ENCODE measurements at regions not wholly inside any gene's neighbourhood (a gene's known extent, or its start where the extent isn't known, plus 50 kb on each side); places are given as distances from the start of the nearest gene placed in this dataset.

- H2AK9ac ChIP-seq (replicated peaks; ENCODE audit: low read depth, low read length, poor library complexity) = no peak overlapping the region
- no peak overlapping the region for H4K5ac ChIP-seq (ENCODE audit: low read depth, low read length)
- H2AK5ac ChIP-seq (ENCODE audit: low read depth, low read length) = no peak overlapping the region
- ChIA-PET POLR2A (ENCODE audit: unreplicated experiment) (no interaction called here), CTCF (no interaction called here)
- no peak for ATAC-seq (ENCODE audit: low read depth)
- no peak overlapping the region for H3K4me3 ChIP-seq (ENCODE audit: insufficient read depth, low read depth, low read length)
- peaks cover 16% of the 10 kb centered on the region; the same call in 1 of the 2 replicates for H3K9me3 ChIP-seq (ENCODE audit: control insufficient read depth, insufficient read depth, low read length)
- H2BK20ac ChIP-seq (ENCODE audit: low read depth, low read length) = no peak overlapping the region
- no peak overlapping the region for H2BK120ac ChIP-seq (ENCODE audit: low read depth, low read length)
- H3K4me2 ChIP-seq (ENCODE audit: low read depth, low read length) = no peak overlapping the region
- H3K36me3 ChIP-seq (ENCODE audit: control insufficient read depth, insufficient read depth, low read length) = no peaks in the 10 kb centered on the region
- no peak overlapping the region for H4K91ac ChIP-seq (ENCODE audit: insufficient read depth, low read depth, low read length)
- no peak overlapping the region for H2AFZ ChIP-seq (replicated peaks; ENCODE audit: low read length, poor library complexity)
- no peak overlapping the region for H3K14ac ChIP-seq (replicated peaks; ENCODE audit: low read depth, low read length)
- no TSS peak for BruUV-seq (replicated peaks)
- no peak overlapping the region for H2BK15ac ChIP-seq (ENCODE audit: low read depth, low read length)
- no peaks in the 10 kb centered on the region for H4K20me1 ChIP-seq (ENCODE audit: insufficient read depth, low read length)
- no peak overlapping the region for H3K4ac ChIP-seq (ENCODE audit: low read depth, low read length)
- no peak overlapping the region for H2BK5ac ChIP-seq (ENCODE audit: low read depth, low read length, poor library complexity, severe bottlenecking)
- TF ChIP-seq RAD21 (IDR thresholded peaks at IDR 0.05; ENCODE audit: low read length) = no peak
- TF ChIP-seq NFE2L2 (IDR thresholded peaks at IDR 0.05; ENCODE audit: low read depth, low read length) = no peak
- no peak for TF ChIP-seq MAFK (IDR thresholded peaks at IDR 0.05; ENCODE audit: low read depth, low read length)
- no peak for TF ChIP-seq CTCF (conservative IDR thresholded peaks at IDR 0.05; ENCODE audit: low read depth, low read length)
- TF ChIP-seq FOS (IDR thresholded peaks at IDR 0.05; ENCODE audit: low read depth, low read length) = no peak
- no peak for TF ChIP-seq CEBPB (IDR thresholded peaks at IDR 0.05; ENCODE audit: low read depth, low read length)
- TF ChIP-seq USF2 (IDR thresholded peaks at IDR 0.05; ENCODE audit: low read depth, low read length) = no peak
- TF ChIP-seq ELK1 (IDR thresholded peaks at IDR 0.05; ENCODE audit: borderline replicate concordance, low read depth, low read length) = no peak
- TF ChIP-seq MXI1 (IDR thresholded peaks at IDR 0.05; ENCODE audit: borderline replicate concordance, low read depth, low read length) = no peak
- TF ChIP-seq RCOR1 (IDR thresholded peaks at IDR 0.05; ENCODE audit: insufficient replicate concordance, low read length) = no peak
- TF ChIP-seq BHLHE40 (IDR thresholded peaks at IDR 0.05; ENCODE audit: low read depth, low read length) = no peak
- TF ChIP-seq RFX5 (IDR thresholded peaks at IDR 0.05; ENCODE audit: low read depth, low read length) = no peak
- TF ChIP-seq MAZ (IDR thresholded peaks at IDR 0.05; ENCODE audit: borderline replicate concordance, low read depth, low read length) = no peak
- TF ChIP-seq CHD1 (IDR thresholded peaks at IDR 0.05; ENCODE audit: low read depth, low read length) = no peak
- no peak for TF ChIP-seq POLR2A (IDR thresholded peaks at IDR 0.05; ENCODE audit: low read depth, low read length)
- H3K27me3 ChIP-seq (ENCODE audit: control insufficient read depth, insufficient read depth, low read length) = no peaks in the 10 kb centered on the region
- no peak for DNase-seq
- dilution Hi-C loops (cut with HindIII; ENCODE audit: low sequenced_read_pairs, unreplicated experiment) = no loop called here
- no peak overlapping the region for H3K23ac ChIP-seq (ENCODE audit: low read depth, low read length)
- no peak overlapping the region for H3K18ac ChIP-seq (ENCODE audit: low read depth, low read length)
- H4K8ac ChIP-seq (ENCODE audit: low read depth in 2 of 2, low read length in 2 of 2) = no peak overlapping the region
- in situ Hi-C loops (cut with MboI; ENCODE audit: low sequenced_read_pairs) = no loop called here
- no peak overlapping the region for H3K56ac ChIP-seq (ENCODE audit: extremely low read depth, insufficient read depth, low read length)
- H3K4me1 ChIP-seq (ENCODE audit: control insufficient read depth, insufficient read depth, low read length) = no peaks in the 10 kb centered on the region
- H3K79me1 ChIP-seq (ENCODE audit: low read depth in 1 of 2, low read length in 2 of 2) = no peaks in the 10 kb centered on the region
- no peaks in the 10 kb centered on the region for H3K9me1 ChIP-seq (ENCODE audit: insufficient read depth, low read length)
- no peak overlapping the region for H3K9ac ChIP-seq (ENCODE audit: low read depth, low read length)
- no peak overlapping the region for H3K27ac ChIP-seq (ENCODE audit: insufficient read depth, low read length)
- intact Hi-C loops (cut with micrococcal nuclease) = no loop called here
These were observed 157.4 kb downstream of the ANKRD30B start for GRCh38 chr18:14905350-14905749.
